GM12874 (cell line): ENCODE measurements at regions not wholly inside any gene's neighbourhood (a gene's known extent, or its start where the extent isn't known, plus 50 kb on each side); places are given as distances from the start of the nearest gene placed in this dataset.

Experiments
- CTCF ChIP-seq: IDR thresholded peaks from 2 replicates; pipeline ENCODE4 v1.5.1; 2011; ENCODE audit warnings: low read depth, mild to moderate bottlenecking, control low read depth, low read length, moderate library complexity; ENCODE audit not compliant: insufficient read depth

DNA sequence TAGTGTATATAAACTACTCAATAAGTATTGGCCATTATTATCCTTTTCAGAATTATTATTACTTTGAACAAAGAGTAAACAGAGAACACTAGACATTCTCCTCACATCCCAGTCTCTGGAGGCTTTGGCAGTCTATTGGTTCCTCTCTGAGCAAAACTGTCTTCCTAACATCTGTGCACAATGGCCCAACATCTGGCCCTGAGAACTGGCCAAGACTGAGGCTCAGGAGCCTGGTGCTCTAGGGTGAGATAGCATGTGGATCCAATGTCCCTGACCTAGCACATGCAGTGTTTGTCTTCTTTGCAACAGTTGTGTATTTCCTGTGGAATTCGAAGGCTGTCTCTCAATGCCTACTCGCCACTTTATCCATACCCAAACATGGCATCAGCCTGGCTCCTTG, 313.2 kb upstream of the KAZN start:
- no peak for TF ChIP-seq CTCF

GRCh38 chr1:14292520-14292919, 306.0 kb upstream of the KAZN start:
- no peak for TF ChIP-seq CTCF

DNA sequence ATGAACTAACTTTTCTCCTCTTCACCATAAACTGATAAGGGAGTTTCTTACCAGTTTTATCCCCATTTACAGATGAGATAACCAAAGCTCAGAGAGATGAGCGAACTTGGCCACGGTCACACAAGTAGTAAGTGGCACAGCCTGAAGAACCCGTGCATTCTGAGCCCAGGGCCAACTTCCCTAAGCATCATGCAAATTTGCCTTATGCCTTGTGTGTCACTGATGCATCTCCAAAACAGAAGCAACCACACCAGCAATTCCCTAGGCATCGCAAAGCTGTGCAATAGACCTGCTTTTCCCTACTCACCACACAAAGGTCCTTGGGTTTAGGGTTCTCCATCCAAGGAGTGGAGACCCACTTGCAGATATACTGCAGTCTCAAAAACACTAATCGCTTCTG, 304.5 kb upstream of the KAZN start:
- TF ChIP-seq CTCF, result no peak

GRCh38 chr1:14294860-14295536, 303.5 kb upstream of the KAZN start:
- TF ChIP-seq CTCF, result no peak

GRCh38 chr1:14296795-14297194, 301.7 kb upstream of the KAZN start:
- TF ChIP-seq CTCF, result no peak

- TF ChIP-seq CTCF, result no peak
Measured at GRCh38 chr1:14297356-14297755, 301.1 kb upstream of the KAZN start.

DNA sequence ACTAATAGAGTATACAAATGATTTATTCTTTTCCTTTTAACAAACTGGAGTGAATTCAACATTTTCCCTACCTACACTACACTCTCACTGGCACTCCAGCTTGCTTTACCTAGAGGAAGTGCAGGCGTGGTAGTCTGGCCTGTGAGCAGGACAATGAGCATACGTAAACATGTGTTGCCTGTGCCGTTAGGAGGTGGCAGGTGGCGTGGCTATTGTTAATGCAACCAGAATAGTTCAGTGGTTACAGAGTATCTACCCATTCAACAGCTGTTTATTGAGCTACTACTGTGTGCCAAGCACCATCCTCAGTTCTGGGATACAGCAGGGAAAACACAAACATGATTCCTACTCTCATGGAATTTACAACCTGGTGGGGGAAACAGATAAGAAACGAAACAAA, 299.7 kb upstream of the KAZN start:
- no peak for TF ChIP-seq CTCF
